T-helper 1 cell (primary cell): ENCODE measurements at regions not wholly inside any gene's neighbourhood (a gene's known extent, or its start where the extent isn't known, plus 50 kb on each side); places are given as distances from the start of the nearest gene placed in this dataset.
"Not testable (repeated sequence)": the region's sequence is repeated elsewhere in the genome, so short reads cannot be mapped to it uniquely, and the experiment has no call there.

ENCODE experiments used
- DNase-seq, 5 donors: peaks; one replicate each; pipeline ENCODE4 v3.0.0-alpha.2; 2012 to 2020

DNA sequence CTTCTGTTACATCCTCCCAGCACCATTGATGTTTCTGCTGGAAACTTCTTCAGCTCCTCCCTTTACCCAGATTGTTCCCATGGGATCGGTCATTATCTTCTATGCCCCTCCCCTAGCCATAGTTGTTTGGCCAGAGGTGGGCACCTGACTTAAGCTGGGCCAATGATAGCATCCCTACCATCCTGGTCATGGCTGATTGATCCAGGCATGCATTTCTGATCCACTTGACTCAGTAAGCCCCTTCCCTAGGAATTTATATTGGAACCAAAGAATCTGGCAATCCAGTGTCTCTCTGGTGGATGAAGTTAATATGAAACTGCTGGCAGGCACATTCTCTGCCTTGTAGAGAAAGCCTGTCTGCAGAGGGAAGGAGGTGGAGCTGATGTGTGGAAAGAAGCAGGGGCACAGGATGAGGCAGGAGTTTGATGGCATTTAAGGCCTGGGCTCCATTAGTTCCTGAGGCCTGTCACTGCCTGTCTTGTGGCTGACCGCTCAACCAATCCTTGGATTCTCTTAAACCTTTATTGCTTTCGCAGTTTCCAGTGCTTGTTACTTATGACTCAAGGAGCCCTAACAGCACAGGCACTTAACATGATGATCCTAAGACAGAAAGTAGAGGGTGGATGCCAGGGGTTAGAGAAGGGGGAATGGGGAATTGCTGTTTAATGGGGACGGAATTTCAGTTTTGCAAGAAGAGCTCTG lies 152.4 kb downstream of the ABCC12 start:
- DNase-seq: no peak

DNA sequence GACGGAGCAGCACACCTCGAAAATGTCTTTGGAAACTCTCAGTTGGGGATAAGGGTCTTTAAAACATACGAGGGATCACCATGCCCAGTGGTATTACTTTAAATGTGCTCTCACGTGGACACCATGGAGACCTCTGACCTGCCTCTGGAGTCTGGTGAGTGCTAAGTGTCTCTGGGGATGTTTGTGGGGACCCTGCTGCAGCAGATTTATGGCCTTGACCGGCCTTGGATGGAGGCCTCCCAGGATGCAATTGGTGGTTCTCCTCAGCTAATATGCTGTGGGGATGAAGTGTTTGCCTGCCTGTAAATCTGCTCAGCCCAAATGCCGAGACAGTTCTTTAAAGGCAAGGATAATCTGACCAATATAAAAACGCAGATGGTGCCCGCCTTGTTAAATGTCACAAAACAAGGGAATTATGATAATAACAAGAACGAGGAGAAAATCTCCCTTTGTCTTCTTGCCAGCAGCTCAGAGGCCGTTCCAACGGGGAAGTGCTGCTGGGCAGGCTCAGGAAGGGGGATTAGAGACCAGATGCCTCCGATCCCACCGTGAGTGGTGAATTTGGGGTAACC lies 154.4 kb downstream of the ABCC12 start:
- no peak for DNase-seq

- no peak for DNase-seq
These were observed 155.2 kb downstream of the ABCC12 start for GRCh38 chr16:48000622-48001021.

- DNase-seq: no peak
These were observed 156.2 kb downstream of the ABCC12 start for GRCh38 chr16:47999595-47999994.

GRCh38 chr16:47995354-47995753 lies 160.4 kb downstream of the ABCC12 start:
- DNase-seq: no peak

GRCh38 chr16:47991491-47991890 lies 164.3 kb downstream of the ABCC12 start:
- DNase-seq: no peak

- no peak for DNase-seq
These were observed 165.1 kb downstream of the ABCC12 start for GRCh38 chr16:47990676-47991075.

DNA sequence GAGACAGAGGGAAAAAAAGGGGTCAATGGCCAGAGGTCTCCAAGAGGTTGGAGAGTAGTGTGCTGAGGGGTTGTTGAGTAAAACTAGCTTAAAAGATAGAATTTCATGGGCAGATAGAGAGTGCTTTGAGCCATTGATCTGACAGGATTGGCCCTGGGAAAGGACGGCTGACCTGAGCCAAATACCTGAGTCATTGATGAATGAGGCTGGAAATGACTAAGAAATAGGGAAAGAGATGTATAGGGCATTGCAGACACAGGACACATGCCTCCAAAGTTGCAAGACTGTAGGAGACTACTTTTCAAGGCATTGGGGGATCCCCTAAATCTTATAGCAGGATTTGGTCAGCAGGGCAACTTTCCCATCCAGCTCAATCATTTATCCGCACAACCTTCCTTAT lies 168.7 kb downstream of the ABCC12 start:
- DNase-seq: no peak

DNA sequence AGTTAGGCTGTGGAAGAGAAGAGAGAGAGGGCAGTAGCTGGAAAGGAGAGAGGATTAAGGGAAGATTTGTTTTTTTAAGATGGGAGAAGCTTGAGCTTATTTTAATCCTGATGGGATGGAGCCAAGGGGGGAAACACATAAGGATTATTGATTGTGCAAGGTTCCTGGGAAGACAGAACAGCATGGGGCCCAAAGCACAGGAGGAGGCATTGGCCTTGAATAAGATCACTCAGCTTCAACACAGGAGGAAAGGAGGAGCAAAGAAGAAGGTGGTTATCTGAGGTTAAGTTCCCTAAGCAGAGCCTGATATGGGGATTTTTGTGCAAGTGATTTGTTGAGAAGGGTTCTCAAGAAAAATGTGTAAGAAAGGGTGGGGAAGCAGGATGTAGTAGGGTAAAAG lies 169.8 kb downstream of the ABCC12 start:
- no peak for DNase-seq

DNA sequence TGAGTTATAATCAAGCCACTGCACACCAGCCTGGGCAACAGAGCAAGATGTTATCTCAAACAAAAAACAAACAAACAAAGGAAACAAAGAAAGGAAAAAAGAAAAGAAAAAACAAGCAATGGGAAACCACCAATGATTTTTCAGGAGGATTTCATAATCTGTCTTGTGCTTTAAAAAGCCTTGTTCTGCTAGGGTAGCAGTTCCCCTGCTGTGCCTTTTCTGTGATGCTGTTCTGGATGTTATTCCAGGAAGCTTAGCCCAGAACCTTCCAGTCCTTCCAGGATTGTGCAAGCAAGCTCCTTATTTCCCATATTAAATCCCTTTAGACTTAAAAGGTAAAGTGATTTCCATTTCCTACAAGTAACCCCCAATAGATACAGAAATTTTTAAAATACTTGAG lies 171.1 kb downstream of the ABCC12 start:
- DNase-seq: no peak

DNA sequence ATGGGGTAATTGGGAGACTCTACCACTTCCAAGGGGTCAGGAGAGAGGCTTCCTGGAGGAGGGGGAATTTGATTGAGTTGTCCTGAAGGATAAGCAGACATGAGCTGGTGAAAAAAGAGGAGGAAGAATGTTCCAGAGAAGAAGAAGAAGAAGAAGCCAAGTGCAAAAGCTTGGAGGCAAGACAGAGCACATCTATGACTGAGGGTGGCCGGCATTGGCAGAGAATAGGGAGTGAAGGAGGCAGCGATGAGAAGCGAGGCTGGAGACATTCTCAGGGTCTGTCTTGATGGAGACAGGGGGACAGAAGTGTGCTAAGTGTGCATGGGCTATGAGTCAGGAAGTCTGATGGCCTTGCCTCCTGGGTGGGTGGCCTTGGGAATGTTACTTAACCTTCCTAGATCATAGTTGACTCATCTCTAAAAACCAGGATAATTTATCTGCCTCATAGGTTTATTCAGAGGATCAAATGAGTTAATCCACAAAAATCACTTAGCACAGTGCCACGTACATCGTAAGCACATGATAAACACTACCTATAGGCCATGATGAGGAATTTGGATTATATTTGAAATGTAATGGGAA lies 171.7 kb downstream of the ABCC12 start:
- DNase-seq: no peak

DNA sequence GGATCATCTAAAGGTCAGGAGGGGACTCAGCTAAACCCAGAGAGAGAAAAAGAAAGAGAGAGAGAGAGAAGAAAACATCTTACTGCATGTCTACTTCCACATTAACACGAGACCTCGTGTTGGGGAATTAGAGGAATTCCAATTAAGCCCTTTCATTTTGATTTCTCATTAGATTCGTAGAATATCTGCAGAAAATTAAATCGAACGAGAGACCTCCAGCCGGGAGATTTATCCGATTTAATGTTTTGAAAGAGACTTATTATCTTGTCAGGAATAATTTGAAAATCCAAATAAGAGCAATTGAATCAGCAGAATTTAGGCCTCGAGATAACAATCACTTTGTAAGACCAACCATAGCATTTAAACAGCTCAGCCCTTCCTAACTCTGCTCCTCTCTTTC lies 175.6 kb downstream of the ABCC12 start:
- DNase-seq: no peak

- no peak for DNase-seq
These were observed 176.1 kb downstream of the ABCC12 start for GRCh38 chr16:47979616-47980182.

- no peak for DNase-seq
These were observed 176.7 kb downstream of the ABCC12 start for GRCh38 chr16:47979164-47979520.

- DNase-seq: no peak
These were observed 177.2 kb downstream of the ABCC12 start for GRCh38 chr16:47978491-47979163.

GRCh38 chr16:47977802-47978201 lies 178.0 kb downstream of the ABCC12 start:
- DNase-seq: no peak

- DNase-seq: no peak
These were observed 179.1 kb downstream of the ABCC12 start for GRCh38 chr16:47976636-47977210.

DNA sequence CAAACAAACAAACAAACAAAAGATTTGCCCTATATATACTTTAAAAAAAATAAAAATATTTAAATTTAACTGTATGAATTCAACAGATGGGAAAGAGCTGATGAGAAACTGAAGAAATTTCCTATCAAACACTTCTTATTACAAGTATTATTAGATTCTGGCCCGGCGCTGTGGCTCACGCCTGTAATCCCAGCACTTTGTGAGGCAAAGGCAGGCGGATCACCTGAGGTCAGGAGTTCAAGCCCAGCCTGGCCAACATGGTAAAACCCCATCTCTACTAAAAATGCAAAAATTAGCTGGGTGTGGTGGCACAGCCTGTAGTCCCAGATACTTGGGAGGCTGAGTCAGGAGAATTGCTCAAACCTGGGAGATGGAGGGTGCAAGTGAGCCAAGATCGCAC lies 180.8 kb downstream of the ABCC12 start:
- DNase-seq: not testable (repeated sequence)

GRCh38 chr16:47973552-47973951 lies 182.2 kb downstream of the ABCC12 start:
- DNase-seq: no peak

DNA sequence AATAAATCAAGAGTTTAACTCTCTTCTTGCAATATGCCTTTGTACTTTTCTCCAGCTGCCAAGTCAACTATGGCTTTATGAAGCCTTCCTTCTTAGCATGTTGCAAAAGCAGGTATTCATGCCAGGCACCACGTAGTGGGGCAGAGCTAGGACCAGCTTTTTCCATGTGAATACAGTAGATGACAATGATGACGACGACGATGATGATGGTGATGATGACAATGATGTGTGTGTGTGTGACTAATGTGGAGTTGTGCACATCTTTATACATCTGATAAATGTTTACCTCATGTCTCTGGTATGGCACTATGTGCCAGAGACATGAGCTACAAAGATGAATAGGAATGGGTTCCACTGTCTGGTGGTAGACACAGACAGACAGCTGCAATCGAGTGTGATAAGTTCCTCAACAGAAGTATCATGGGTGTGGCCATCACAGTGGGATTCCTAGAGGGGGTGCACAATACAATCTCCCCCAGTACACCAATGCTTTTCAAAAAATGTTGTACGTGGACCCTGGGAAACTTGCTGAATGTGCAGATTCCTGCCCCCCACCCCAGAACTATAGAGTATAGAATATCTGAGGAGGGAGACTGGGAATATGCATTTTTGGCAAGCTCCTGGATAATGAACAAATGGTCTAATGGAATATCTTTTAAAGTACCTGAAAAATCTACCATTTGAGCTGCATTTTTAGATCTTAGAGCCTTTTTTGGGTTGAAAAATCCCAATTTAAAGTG lies 183.4 kb downstream of the ABCC12 start:
- no peak for DNase-seq

DNA sequence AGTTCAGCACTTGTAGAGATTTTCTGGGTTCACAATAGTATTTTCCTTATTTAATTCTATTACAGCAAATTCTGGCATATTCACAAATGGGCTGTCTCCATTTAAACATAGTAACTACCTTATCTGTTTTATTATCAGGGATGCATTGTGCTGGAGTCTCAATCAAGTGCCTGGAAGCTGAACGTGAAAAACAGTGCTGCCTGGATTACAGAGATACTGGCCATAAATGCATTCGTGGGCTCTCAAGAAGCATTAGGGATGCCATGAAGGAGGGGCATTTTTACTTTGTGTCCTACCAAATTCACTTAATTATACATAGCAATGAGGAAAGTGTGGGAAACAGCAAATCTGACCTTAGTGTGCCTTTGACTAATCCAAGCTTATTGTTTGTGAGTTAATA lies 184.6 kb downstream of the ABCC12 start:
- no peak for DNase-seq

- DNase-seq: peak in 1 of 5 donors; percentile 2
These were observed 185.4 kb downstream of the ABCC12 start for GRCh38 chr16:47970291-47970931.
